Peyer's patch (tissue), 4 donors: ENCODE measurements at regions not wholly inside any gene's neighbourhood (a gene's known extent, or its start where the extent isn't known, plus 50 kb on each side); places are given as distances from the start of the nearest gene placed in this dataset.

Experiments
- DNase-seq, 3 donors: peaks; one replicate each; pipeline ENCODE4 v3.0.0-alpha.2; 2017 to 2019
- H3K27ac ChIP-seq, 4 donors: fragments of 200-600 bp; sonication (generic); one replicate each; pipeline ENCODE4 v1.5.1; 2016 to 2019
- H3K27me3 ChIP-seq, 2 donors: fragments of 200-600 bp; sonication (generic); one replicate each; pipeline ENCODE4 v1.5.1; 2019
- H3K36me3 ChIP-seq, 3 donors: fragments of 200-600 bp; sonication (generic); one replicate each; pipeline ENCODE4 v1.5.1; 2016 to 2019
- H3K4me1 ChIP-seq, 4 donors: fragments of 200-600 bp; sonication (generic); one replicate each; pipeline ENCODE4 v1.5.1; 2016 to 2019
- H3K4me3 ChIP-seq, 4 donors: fragments of 200-600 bp; sonication (generic); 1 replicate in 3 of 4; 2 replicates in 1 of 4; pipeline ENCODE4 v1.5.1; 2016 to 2019; ENCODE audit warnings: mild to moderate bottlenecking in 1 of 4
- H3K9me3 ChIP-seq, 4 donors: fragments of 200-600 bp; sonication (generic); one replicate each; pipeline ENCODE4 v1.5.1; 2016 to 2019; ENCODE audit warnings: mild to moderate bottlenecking in 1 of 4
- POLR2A ChIP-seq, 2 donors: fragments of 450-650 bp; IDR thresholded peaks; one replicate each; pipeline ENCODE4 v1.5.1; 2017; ENCODE audit warnings: antibody characterized with exemption in 2 of 2, mild to moderate bottlenecking in 2 of 2, moderate library complexity in 2 of 2
- TF ChIP-seq, protein P1 (sequence below), 6 experiments: fragments of 450-650 bp in 4 of 6; fragments of 200-600 bp in 2 of 6; sonication (generic) in 1 of 6; IDR thresholded peaks; one replicate each; pipeline ENCODE4 v1.5.1; 2017 to 2019; ENCODE audit warnings: antibody characterized with exemption in 6 of 6, mild to moderate bottlenecking in 3 of 6, moderate library complexity in 1 of 6

DNA sequence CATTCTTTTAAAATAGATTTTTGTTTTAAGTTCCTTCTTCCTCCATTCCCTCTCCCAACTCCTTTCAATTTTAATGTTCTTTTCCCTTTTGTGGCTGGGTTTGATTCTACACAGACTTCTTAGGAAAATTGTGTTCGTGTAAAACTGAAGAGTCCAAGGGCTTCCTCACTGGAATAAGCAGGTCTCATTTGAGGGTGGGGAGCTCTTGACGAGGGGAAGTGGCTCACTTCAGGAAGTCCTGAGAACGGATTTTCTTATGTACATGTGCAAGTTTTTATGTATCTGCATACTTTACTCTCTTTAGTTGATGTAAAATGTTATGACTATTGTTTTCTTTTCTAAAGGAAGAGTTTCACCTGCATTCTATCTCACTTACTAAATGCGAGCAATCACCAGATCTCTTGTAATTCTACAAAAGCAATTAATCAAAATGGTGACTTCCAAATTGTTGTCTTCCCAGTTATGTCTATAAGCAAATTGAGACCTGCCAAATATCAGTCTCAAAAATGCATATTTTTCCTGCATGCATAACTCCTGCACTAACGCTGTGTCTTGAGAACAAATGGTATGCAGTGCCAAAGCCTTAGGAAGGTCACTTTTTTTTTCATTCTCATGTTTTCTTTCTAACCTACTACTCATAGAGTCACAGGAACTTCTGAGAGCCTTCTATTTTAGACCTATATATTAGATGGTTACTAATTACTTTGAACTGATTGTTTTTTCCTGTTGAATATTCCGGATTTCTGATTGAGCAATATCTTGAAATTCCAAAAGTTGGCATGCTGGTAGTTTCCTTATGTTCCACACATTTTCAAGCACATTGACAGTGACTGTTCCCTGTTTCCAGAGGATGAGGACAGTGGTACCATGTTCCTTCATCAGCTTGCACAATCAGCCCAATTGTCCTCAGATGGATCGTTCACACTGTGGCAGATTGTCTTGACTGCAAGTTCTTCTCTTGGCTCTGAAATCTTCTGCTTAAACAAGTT lies 251.9 kb upstream of the PRDM1 start:
- no peak for TF ChIP-seq POLR2A (IDR thresholded peaks at IDR 0.05)
- TF ChIP-seq, protein P1, sequence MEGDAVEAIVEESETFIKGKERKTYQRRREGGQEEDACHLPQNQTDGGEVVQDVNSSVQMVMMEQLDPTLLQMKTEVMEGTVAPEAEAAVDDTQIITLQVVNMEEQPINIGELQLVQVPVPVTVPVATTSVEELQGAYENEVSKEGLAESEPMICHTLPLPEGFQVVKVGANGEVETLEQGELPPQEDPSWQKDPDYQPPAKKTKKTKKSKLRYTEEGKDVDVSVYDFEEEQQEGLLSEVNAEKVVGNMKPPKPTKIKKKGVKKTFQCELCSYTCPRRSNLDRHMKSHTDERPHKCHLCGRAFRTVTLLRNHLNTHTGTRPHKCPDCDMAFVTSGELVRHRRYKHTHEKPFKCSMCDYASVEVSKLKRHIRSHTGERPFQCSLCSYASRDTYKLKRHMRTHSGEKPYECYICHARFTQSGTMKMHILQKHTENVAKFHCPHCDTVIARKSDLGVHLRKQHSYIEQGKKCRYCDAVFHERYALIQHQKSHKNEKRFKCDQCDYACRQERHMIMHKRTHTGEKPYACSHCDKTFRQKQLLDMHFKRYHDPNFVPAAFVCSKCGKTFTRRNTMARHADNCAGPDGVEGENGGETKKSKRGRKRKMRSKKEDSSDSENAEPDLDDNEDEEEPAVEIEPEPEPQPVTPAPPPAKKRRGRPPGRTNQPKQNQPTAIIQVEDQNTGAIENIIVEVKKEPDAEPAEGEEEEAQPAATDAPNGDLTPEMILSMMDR (IDR thresholded peaks at IDR 0.05), result no peak

DNA sequence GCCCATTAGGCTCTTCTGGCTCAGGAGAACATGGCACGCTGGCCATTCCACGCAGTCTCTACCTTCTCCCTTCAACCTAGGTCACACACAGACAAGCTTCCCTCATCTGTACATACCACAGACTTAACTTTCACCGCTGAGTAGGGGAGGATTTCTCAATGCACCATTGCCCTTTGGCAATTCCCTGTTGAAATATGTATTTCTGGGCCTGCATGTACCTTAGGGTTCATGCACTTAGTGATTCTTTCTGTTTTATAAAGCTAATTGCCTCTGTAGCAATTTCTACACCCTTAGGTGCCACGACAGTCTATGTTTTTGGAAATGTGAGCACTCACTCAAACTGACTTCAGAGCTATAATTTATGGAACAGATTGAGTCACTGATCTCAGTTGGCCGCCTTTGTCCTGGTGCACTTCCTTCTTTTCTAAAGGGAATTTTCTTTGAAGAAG lies 253.8 kb upstream of the PRDM1 start:
- H3K36me3 ChIP-seq, result no peaks in the 10 kb centered on the region
- no peak overlapping the region for H3K27ac ChIP-seq
- no peaks in the 10 kb centered on the region for H3K9me3 ChIP-seq
- no peaks in the 10 kb centered on the region for H3K4me1 ChIP-seq
- H3K27me3 ChIP-seq, result no peaks in the 10 kb centered on the region
- no peak for DNase-seq
- no peak overlapping the region for H3K4me3 ChIP-seq
- TF ChIP-seq, protein P1 (IDR thresholded peaks at IDR 0.05), result no peak
- TF ChIP-seq POLR2A (IDR thresholded peaks at IDR 0.05), result no peak

More for the DNA sequence above, 251.9 kb upstream of the PRDM1 start:
- Histone ChIP-seq H3K4me1 (no peaks in the 10 kb centered on the region), H3K9me3 (no peaks in the 10 kb centered on the region), H3K27me3 (no peaks in the 10 kb centered on the region), H3K27ac (no peak overlapping the region), H3K36me3 (no peaks in the 10 kb centered on the region), H3K4me3 (no peak overlapping the region)
- DNase-seq, result no peak

DNA sequence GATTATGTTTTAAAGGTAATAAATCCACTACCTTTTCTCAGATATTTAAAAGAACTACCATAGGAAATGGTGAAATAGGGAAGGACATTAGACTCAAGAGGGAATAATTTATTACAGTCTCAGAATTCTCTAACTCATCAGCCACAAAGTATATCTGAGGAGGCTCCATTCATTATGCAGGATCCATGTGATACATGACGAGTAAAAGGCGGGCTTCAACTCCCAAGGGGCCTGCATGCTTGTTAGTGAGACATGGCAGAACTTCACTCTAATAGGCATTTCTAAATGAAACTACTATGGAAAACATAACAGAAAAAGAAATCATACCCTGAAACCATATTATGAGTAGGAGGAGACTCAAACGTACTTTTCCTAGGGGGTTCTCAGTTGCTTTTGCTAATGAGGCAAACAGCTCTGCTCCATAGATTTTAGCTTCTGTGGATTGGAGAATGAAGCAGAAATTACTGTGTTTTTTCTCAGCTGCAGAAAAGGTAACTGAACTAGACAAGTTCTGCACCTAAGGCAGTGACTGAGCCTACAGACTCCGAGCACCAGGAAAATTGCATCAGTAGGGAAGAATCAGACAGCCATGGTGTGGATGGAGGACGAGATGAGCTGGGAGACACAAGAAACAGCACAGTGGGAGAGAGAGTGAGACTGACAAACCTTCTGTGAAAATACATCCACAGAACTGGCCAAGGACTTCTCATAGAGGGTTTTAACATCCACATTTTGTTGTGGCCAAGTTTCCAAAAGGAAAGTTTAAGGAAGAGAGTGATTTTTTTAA lies 254.6 kb upstream of the PRDM1 start:
- no peak for TF ChIP-seq POLR2A (IDR thresholded peaks at IDR 0.05)
- TF ChIP-seq, protein P1 (IDR thresholded peaks at IDR 0.05), result no peak
- H3K4me1 ChIP-seq, result no peaks in the 10 kb centered on the region

DNA sequence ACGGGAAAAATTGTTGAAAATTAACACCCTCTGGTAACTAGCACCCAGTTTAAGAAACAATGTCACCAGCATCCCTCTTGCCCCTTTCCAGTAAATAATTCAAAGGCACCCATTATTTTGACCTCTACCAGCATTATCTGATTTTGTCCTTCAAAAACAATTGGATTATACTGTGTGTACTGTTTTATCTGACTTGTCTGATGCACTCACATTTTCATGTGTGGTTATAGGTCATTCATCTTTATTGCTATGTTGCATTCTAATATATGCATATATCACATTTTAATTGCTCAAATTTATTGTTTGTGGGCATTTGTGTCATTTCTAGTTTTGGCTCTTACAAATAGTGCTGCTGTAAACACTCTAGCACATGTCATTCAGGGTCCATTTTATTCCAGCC lies 260.9 kb upstream of the PRDM1 start:
- no peak for DNase-seq
- Histone ChIP-seq H3K27ac (no peak overlapping the region), H3K4me3 (no peak overlapping the region), H3K27me3 (no peaks in the 10 kb centered on the region), H3K4me1 (no peaks in the 10 kb centered on the region), H3K36me3 (no peaks in the 10 kb centered on the region), H3K9me3 (no peaks in the 10 kb centered on the region)
- TF ChIP-seq POLR2A (IDR thresholded peaks at IDR 0.05), result no peak
- TF ChIP-seq, protein P1 (IDR thresholded peaks at IDR 0.05), result no peak

More for the DNA sequence above, 254.6 kb upstream of the PRDM1 start:
- H3K27ac ChIP-seq, result no peak overlapping the region
- H3K27me3 ChIP-seq, result no peaks in the 10 kb centered on the region
- H3K36me3 ChIP-seq, result no peaks in the 10 kb centered on the region
- no peak overlapping the region for H3K4me3 ChIP-seq
- no peak for DNase-seq
- H3K9me3 ChIP-seq, result no peaks in the 10 kb centered on the region

DNA sequence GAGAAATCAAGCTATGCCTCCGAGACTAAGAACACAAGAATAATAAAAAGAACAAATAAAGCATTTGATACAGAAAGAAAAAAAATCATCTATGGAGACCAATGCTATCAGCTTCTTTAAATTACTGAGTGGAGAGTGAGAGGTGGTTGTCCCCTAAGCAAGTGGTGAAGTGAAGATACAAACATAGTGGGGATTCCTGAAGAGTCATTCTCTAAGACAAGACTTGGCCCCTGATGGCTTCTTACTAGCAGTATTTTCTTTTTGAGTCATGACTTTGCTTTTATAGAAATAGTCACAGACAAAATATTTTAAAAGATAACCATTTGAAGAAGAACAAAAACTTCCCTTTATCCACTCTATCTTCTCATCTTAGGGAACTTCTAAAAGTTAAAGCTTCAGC lies 261.4 kb upstream of the PRDM1 start:
- no peak for DNase-seq
- Histone ChIP-seq H3K27me3 (no peaks in the 10 kb centered on the region), H3K4me3 (no peak overlapping the region), H3K9me3 (no peaks in the 10 kb centered on the region), H3K27ac (no peak overlapping the region), H3K36me3 (no peaks in the 10 kb centered on the region), H3K4me1 (no peaks in the 10 kb centered on the region)
- TF ChIP-seq, protein P1 (IDR thresholded peaks at IDR 0.05), result no peak
- no peak for TF ChIP-seq POLR2A (IDR thresholded peaks at IDR 0.05)
